ENCODE measurements at regions not wholly inside any gene's neighbourhood (a gene's known extent, or its start where the extent isn't known, plus 50 kb on each side); places are given as distances from the start of the nearest gene placed in this dataset. TPM values are rescaled to one million over a fixed set of nuclear protein-coding genes. Genes with fewer than 3 reads are reported as not detected.

DNA sequence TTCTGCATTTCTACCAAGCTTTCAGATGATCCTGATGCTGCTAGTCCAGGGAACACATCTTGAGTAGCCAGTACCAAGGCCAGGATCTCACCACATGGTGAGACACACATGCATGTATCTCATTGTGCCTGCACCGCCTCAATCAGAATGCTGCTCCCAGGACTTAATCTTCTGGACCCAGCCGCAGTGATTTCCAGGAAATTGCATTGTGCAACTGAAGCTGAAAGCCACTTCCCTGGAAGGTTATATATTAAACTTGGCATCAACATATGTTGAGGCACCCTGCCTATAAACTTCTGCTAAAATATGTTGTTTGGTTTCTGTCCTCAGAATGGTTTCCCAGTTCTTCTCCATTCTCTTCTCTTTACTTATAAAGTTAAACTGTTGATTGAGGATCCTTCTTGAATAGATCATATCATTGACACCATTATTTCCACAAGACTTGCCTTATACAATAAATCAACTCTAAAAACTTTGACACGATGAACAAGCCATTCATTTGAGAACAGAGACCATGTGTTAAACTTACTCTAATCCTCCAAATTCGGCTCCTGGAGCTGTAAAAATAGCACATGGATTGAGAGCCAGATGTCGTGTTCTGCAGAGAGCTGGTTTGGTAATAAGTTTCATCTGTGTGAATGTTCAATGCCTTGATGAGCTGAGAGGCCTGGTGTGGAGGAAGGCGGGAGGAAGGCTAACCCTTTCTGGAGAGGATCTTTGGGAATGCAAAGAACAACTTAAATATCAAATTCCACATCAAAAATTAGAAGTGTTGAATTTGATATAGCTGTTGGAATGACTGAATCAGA lies 65.0 kb upstream of the PCSK2 start:
- peaks cover 0 to 2% (median 0%) of the 10 kb centered on the region in 3 donors for H3K9me3 ChIP-seq (ENCODE audit: control insufficient read depth in 3 of 3, low read length in 3 of 3)
- no peak overlapping the region for H3K9ac ChIP-seq (ENCODE audit: low read depth in 1 of 3, low read length in 3 of 3)
- H3K4me3 ChIP-seq (ENCODE audit: low read length in 3 of 3): no peak overlapping the region
- no peaks in the 10 kb centered on the region for H3K4me1 ChIP-seq (ENCODE audit: control insufficient read depth in 3 of 3, insufficient read depth in 3 of 3, low read length in 3 of 3)
- no peaks in the 10 kb centered on the region for H3K36me3 ChIP-seq (ENCODE audit: control insufficient read depth in 3 of 3, insufficient read depth in 3 of 3, low read length in 3 of 3)
- H3K27ac ChIP-seq (ENCODE audit: low read depth, low read length): no peak overlapping the region
- H3K27me3 ChIP-seq (ENCODE audit: control insufficient read depth in 3 of 3, insufficient read depth in 3 of 3, low read length in 3 of 3): peaks cover 0 to 2% (median 0%) of the 10 kb centered on the region in 3 donors

- H3K4me3 ChIP-seq (ENCODE audit: low read length in 3 of 3): no peak overlapping the region
These were observed 58.7 kb upstream of the PCSK2 start for GRCh38 chr20:17168026-17168612.

GRCh38 chr20:17169585-17170136 lies 57.2 kb upstream of the PCSK2 start:
- H3K9me3 ChIP-seq (ENCODE audit: control insufficient read depth in 3 of 3, low read length in 3 of 3): no peaks in the 10 kb centered on the region
- H3K36me3 ChIP-seq (ENCODE audit: control insufficient read depth in 3 of 3, insufficient read depth in 3 of 3, low read length in 3 of 3): no peaks in the 10 kb centered on the region
- H3K27ac ChIP-seq (ENCODE audit: low read depth, low read length): no peak overlapping the region
- H3K9ac ChIP-seq (ENCODE audit: low read depth in 1 of 3, low read length in 3 of 3): no peak overlapping the region
- no peaks in the 10 kb centered on the region for H3K27me3 ChIP-seq (ENCODE audit: control insufficient read depth in 3 of 3, insufficient read depth in 3 of 3, low read length in 3 of 3)
- no peak overlapping the region for H3K4me3 ChIP-seq (ENCODE audit: low read length in 3 of 3)
- H3K4me1 ChIP-seq (ENCODE audit: control insufficient read depth in 3 of 3, insufficient read depth in 3 of 3, low read length in 3 of 3): no peaks in the 10 kb centered on the region

More at GRCh38 chr20:17168026-17168612, 58.7 kb upstream of the PCSK2 start:
- H3K27me3 ChIP-seq (ENCODE audit: control insufficient read depth in 3 of 3, insufficient read depth in 3 of 3, low read length in 3 of 3): no peaks in the 10 kb centered on the region
- H3K9ac ChIP-seq (ENCODE audit: low read depth in 1 of 3, low read length in 3 of 3): no peak overlapping the region
- H3K36me3 ChIP-seq (ENCODE audit: control insufficient read depth in 3 of 3, insufficient read depth in 3 of 3, low read length in 3 of 3): no peaks in the 10 kb centered on the region
- no peak overlapping the region for H3K27ac ChIP-seq (ENCODE audit: low read depth, low read length)
- H3K4me1 ChIP-seq (ENCODE audit: control insufficient read depth in 3 of 3, insufficient read depth in 3 of 3, low read length in 3 of 3): no peaks in the 10 kb centered on the region
- H3K9me3 ChIP-seq (ENCODE audit: control insufficient read depth in 3 of 3, low read length in 3 of 3): no peaks in the 10 kb centered on the region

- H3K27ac ChIP-seq (ENCODE audit: low read depth, low read length): no peak overlapping the region
- no peak overlapping the region for H3K4me3 ChIP-seq (ENCODE audit: low read length in 3 of 3)
- no peak overlapping the region for H3K9ac ChIP-seq (ENCODE audit: low read depth in 1 of 3, low read length in 3 of 3)
- no peaks in the 10 kb centered on the region for H3K27me3 ChIP-seq (ENCODE audit: control insufficient read depth in 3 of 3, insufficient read depth in 3 of 3, low read length in 3 of 3)
- H3K9me3 ChIP-seq (ENCODE audit: control insufficient read depth in 3 of 3, low read length in 3 of 3): no peaks in the 10 kb centered on the region
- no peaks in the 10 kb centered on the region for H3K36me3 ChIP-seq (ENCODE audit: control insufficient read depth in 3 of 3, insufficient read depth in 3 of 3, low read length in 3 of 3)
- no peaks in the 10 kb centered on the region for H3K4me1 ChIP-seq (ENCODE audit: control insufficient read depth in 3 of 3, insufficient read depth in 3 of 3, low read length in 3 of 3)
These were observed 55.0 kb upstream of the PCSK2 start for GRCh38 chr20:17171746-17172280.

GRCh38 chr20:17172836-17173516 lies 53.9 kb upstream of the PCSK2 start:
- Histone ChIP-seq H3K27me3 (ENCODE audit: control insufficient read depth in 3 of 3, insufficient read depth in 3 of 3, low read length in 3 of 3) (no peaks in the 10 kb centered on the region), H3K9me3 (ENCODE audit: control insufficient read depth in 3 of 3, low read length in 3 of 3) (no peaks in the 10 kb centered on the region), H3K4me3 (ENCODE audit: low read length in 3 of 3) (no peak overlapping the region), H3K36me3 (ENCODE audit: control insufficient read depth in 3 of 3, insufficient read depth in 3 of 3, low read length in 3 of 3) (no peaks in the 10 kb centered on the region), H3K4me1 (ENCODE audit: control insufficient read depth in 3 of 3, insufficient read depth in 3 of 3, low read length in 3 of 3) (no peaks in the 10 kb centered on the region), H3K9ac (ENCODE audit: low read depth in 1 of 3, low read length in 3 of 3) (no peak overlapping the region), H3K27ac (ENCODE audit: low read depth, low read length) (no peak overlapping the region)

Small RNA genes lying in the stretch of these regions (small RNA-seq; reads per million reads assigned to genes)
- not detected for gene RF00012

Measured in skeletal muscle tissue (tissue), 4 donors.